Right ventricle myocardium superior (tissue), 1 donor: ENCODE measurements at regions not wholly inside any gene's neighbourhood (a gene's known extent, or its start where the extent isn't known, plus 50 kb on each side); places are given as distances from the start of the nearest gene placed in this dataset.
"Not testable (repeated sequence)": the region's sequence is repeated elsewhere in the genome, so short reads cannot be mapped to it uniquely, and the experiment has no call there.

Experiments used
- ATAC-seq: fragments of 200-7000 bp; cut with Tn5 transposase; one replicate; pipeline ENCODE4 v1.9.1; 2020; ENCODE audit warnings: mild to moderate bottlenecking; ENCODE audit not compliant: poor library complexity
- DNase-seq: peaks from one replicate; pipeline ENCODE4 v3.0.0-alpha.2; 2020
- intact Hi-C: fragments of 100-400 bp; cut with DNase I; formaldehyde crosslinking; loops from one replicate; pipeline ENCODE4 v1.11.2; 2022
- donor health status: DM: no; HTN: yes; CAD: no; lungs with severe emphysema.

GRCh38 chr3:88000853-88001252, 58.0 kb downstream of the CGGBP1 start:
- DNase-seq, result peak; percentile 45
- intact Hi-C loops, result no loop called here
- ATAC-seq, result peak; percentile 45

GRCh38 chr3:87997966-87998365, 60.8 kb downstream of the CGGBP1 start:
- intact Hi-C loops, result no loop called here
- ATAC-seq (peak; percentile 43), DNase-seq (no peak)

GRCh38 chr3:87997298-87997697, 61.5 kb downstream of the CGGBP1 start:
- ATAC-seq, result peak; percentile 46
- intact Hi-C loops, result no loop called here
- no peak for DNase-seq

GRCh38 chr3:87996882-87997281, 61.9 kb downstream of the CGGBP1 start:
- ATAC-seq, result no peak
- DNase-seq, result no peak
- intact Hi-C loops, result no loop called here

- no peak for DNase-seq
- ATAC-seq, result no peak
- intact Hi-C loops, result no loop called here
These were observed 65.2 kb downstream of the CGGBP1 start for GRCh38 chr3:87993566-87993965.

GRCh38 chr3:87987952-87988351, 70.9 kb downstream of the CGGBP1 start:
- DNase-seq (no peak), ATAC-seq (no peak)
- intact Hi-C loops, result no loop called here

- no peak for ATAC-seq
- no peak for DNase-seq
- intact Hi-C loops, result no loop called here
These were observed 76.4 kb downstream of the CGGBP1 start for GRCh38 chr3:87982421-87982820.

- DNase-seq, result no peak
- ATAC-seq, result no peak
- intact Hi-C loops, result no loop called here
These were observed 79.3 kb downstream of the CGGBP1 start for GRCh38 chr3:87979527-87979926.

- intact Hi-C loops, result no loop called here
- DNase-seq (no peak), ATAC-seq (no peak)
These were observed 81.0 kb downstream of the CGGBP1 start for GRCh38 chr3:87977765-87978164.

GRCh38 chr3:87975716-87976115, 83.1 kb downstream of the CGGBP1 start:
- DNase-seq (no peak), ATAC-seq (no peak)
- intact Hi-C loops, result no loop called here

GRCh38 chr3:87973906-87974305, 84.9 kb downstream of the CGGBP1 start:
- ATAC-seq, result no peak
- no peak for DNase-seq
- intact Hi-C loops, result no loop called here

- no peak for ATAC-seq
- DNase-seq, result no peak
- intact Hi-C loops, result no loop called here
These were observed 89.2 kb downstream of the CGGBP1 start for GRCh38 chr3:87969620-87970019.

- intact Hi-C loops, result no loop called here
- DNase-seq, result no peak
- no peak for ATAC-seq
These were observed 90.1 kb downstream of the CGGBP1 start for GRCh38 chr3:87968668-87969067.

GRCh38 chr3:87958289-87958688, 100.5 kb downstream of the CGGBP1 start:
- ATAC-seq (no peak), DNase-seq (no peak)
- intact Hi-C loops, result no loop called here

GRCh38 chr3:87957575-87957974, 101.2 kb downstream of the CGGBP1 start:
- DNase-seq (no peak), ATAC-seq (no peak)
- intact Hi-C loops, result no loop called here

GRCh38 chr3:87949879-87950208, 109.0 kb downstream of the CGGBP1 start:
- DNase-seq (no peak), ATAC-seq (no peak)
- intact Hi-C loops, result no loop called here

GRCh38 chr3:87949189-87949878, 109.5 kb downstream of the CGGBP1 start:
- intact Hi-C loops, result no loop called here
- ATAC-seq (no peak), DNase-seq (no peak)

- intact Hi-C loops, result not testable (repeated sequence)
These were observed 112.8 kb downstream of the CGGBP1 start for GRCh38 chr3:87946007-87946406.

GRCh38 chr3:87942256-87942655, 116.5 kb downstream of the CGGBP1 start:
- DNase-seq, ATAC-seq, intact Hi-C loops: not testable (repeated sequence)

More at GRCh38 chr3:87946007-87946406, 112.8 kb downstream of the CGGBP1 start:
- not testable (repeated sequence) for DNase-seq, ATAC-seq

- no peak for ATAC-seq
- no peak for DNase-seq
- intact Hi-C loops, result no loop called here
These were observed 134.3 kb downstream of the CGGBP1 start for GRCh38 chr3:87924485-87924884.

GRCh38 chr3:87920549-87920948, 138.3 kb downstream of the CGGBP1 start:
- no peak for DNase-seq
- no peak for ATAC-seq
- intact Hi-C loops, result no loop called here
